MM.1S (cell line): ENCODE measurements at regions not wholly inside any gene's neighbourhood (a gene's known extent, or its start where the extent isn't known, plus 50 kb on each side); places are given as distances from the start of the nearest gene placed in this dataset.

ENCODE experiments used
- DNase-seq: peaks from one replicate; pipeline ENCODE4 v3.0.0-alpha.2; 2015
- H2AFZ ChIP-seq: fragments of 300-600 bp; sonication (generic); 2 replicates; pipeline ENCODE4 v1.6.0; 2016; ENCODE audit warnings: antibody characterized with exemption, low read length
- H3F3A ChIP-seq: fragments of 300-600 bp; sonication (generic); 2 replicates; pipeline ENCODE4 v1.6.1; 2016; ENCODE audit warnings: mild to moderate bottlenecking, antibody characterized with exemption, low read length, moderate library complexity, mixed read lengths; ENCODE audit not compliant: insufficient read depth
- H3K27ac ChIP-seq: fragments of 300-600 bp; sonication (generic); 2 replicates; pipeline ENCODE4 v1.5.1; 2016; ENCODE audit warnings: mild to moderate bottlenecking, low read length
- H3K27me3 ChIP-seq: fragments of 300-600 bp; sonication (generic); replicated peaks from 2 replicates; pipeline ENCODE4 v1.6.0; 2016; ENCODE audit warnings: low read length; ENCODE audit not compliant: insufficient read depth
- H3K36me3 ChIP-seq: fragments of 300-600 bp; sonication (generic); replicated peaks from 2 replicates; pipeline ENCODE4 v1.6.1; 2016; ENCODE audit warnings: mild to moderate bottlenecking, low read length, mixed read lengths; ENCODE audit not compliant: insufficient read depth
- H3K4me1 ChIP-seq: fragments of 300-600 bp; sonication (generic); 2 replicates; pipeline ENCODE4 v1.6.1; 2016; ENCODE audit warnings: low read length, mixed read lengths
- H3K4me2 ChIP-seq: fragments of 300-600 bp; sonication (generic); 2 replicates; pipeline ENCODE4 v1.6.0; 2016; ENCODE audit warnings: low read depth, low read length
- H3K4me3 ChIP-seq: fragments of 300-600 bp; sonication (generic); 2 replicates; pipeline ENCODE4 v1.5.1; 2016; ENCODE audit warnings: low read length, mixed read lengths
- H3K79me2 ChIP-seq: fragments of 300-600 bp; sonication (generic); 2 replicates; pipeline ENCODE4 v1.6.1; 2016; ENCODE audit warnings: mixed run types, low read length, mixed read lengths
- H3K9ac ChIP-seq: fragments of 300-600 bp; sonication (generic); 2 replicates; pipeline ENCODE4 v1.6.1; 2016; ENCODE audit warnings: low read length, mixed read lengths
- H3K9me2 ChIP-seq: fragments of 300-600 bp; sonication (generic); replicated peaks from 2 replicates; pipeline ENCODE4 v1.6.1; 2016; ENCODE audit warnings: mild to moderate bottlenecking, low read length, mixed read lengths; ENCODE audit not compliant: insufficient read depth
- H3K9me3 ChIP-seq: fragments of 300-600 bp; sonication (generic); replicated peaks from 2 replicates; pipeline ENCODE4 v1.6.1; 2016; ENCODE audit warnings: mild to moderate bottlenecking, low read length, mixed read lengths; ENCODE audit not compliant: insufficient read depth
- H4K20me1 ChIP-seq: fragments of 300-600 bp; sonication (generic); 2 replicates; pipeline ENCODE4 v1.6.1; 2016; ENCODE audit warnings: mild to moderate bottlenecking, low read length, moderate library complexity, mixed read lengths; ENCODE audit not compliant: insufficient read depth
- EZH2 ChIP-seq: fragments of 300-600 bp; sonication (generic); optimal IDR thresholded peaks from 2 replicates; pipeline ENCODE3; 2017; ENCODE audit warnings: low read depth, mild to moderate bottlenecking, antibody characterized with exemption, low read length, mixed read lengths
- EZH2phosphoT487 ChIP-seq: fragments of 300-600 bp; sonication (generic); IDR thresholded peaks from 2 replicates; pipeline ENCODE4 v1.6.1; 2018; ENCODE audit warnings: antibody characterized with exemption, low read length
- TF ChIP-seq, protein P1 (sequence below): fragments of 300-600 bp; sonication (generic); IDR thresholded peaks from 2 replicates; pipeline ENCODE4 v1.5.1; 2016; ENCODE audit warnings: antibody characterized with exemption, low read length, mixed read lengths

DNA sequence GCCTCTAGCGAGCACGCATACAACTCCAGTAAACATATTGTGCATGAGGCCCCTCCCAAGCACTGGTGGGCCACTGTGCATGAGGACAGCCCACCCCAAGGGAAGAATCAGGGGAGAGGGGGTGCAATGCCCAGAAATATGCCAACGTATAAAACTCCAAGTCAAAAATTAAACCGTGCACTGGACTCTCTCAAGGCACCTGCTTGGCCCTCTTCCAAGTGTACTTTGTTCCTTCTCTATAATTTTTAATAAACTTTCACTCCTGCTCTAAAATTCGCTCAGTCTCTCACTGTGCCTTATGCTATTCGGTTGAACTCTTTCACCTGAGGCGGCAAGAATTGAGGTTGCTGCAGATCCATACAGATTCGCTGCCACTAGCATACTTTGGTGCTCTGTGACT lies 465.3 kb upstream of the TENM4 start:
- no peak for DNase-seq
- H3K79me2 ChIP-seq, result no peaks in the 10 kb centered on the region
- H3K4me3 ChIP-seq, result no peak overlapping the region
- no peaks in the 10 kb centered on the region for H3K9me3 ChIP-seq
- no peak for TF ChIP-seq EZH2
- TF ChIP-seq, protein P1, sequence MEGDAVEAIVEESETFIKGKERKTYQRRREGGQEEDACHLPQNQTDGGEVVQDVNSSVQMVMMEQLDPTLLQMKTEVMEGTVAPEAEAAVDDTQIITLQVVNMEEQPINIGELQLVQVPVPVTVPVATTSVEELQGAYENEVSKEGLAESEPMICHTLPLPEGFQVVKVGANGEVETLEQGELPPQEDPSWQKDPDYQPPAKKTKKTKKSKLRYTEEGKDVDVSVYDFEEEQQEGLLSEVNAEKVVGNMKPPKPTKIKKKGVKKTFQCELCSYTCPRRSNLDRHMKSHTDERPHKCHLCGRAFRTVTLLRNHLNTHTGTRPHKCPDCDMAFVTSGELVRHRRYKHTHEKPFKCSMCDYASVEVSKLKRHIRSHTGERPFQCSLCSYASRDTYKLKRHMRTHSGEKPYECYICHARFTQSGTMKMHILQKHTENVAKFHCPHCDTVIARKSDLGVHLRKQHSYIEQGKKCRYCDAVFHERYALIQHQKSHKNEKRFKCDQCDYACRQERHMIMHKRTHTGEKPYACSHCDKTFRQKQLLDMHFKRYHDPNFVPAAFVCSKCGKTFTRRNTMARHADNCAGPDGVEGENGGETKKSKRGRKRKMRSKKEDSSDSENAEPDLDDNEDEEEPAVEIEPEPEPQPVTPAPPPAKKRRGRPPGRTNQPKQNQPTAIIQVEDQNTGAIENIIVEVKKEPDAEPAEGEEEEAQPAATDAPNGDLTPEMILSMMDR, result no peak
- H3K36me3 ChIP-seq, result no peaks in the 10 kb centered on the region
- no peak overlapping the region for H2AFZ ChIP-seq
- H3F3A ChIP-seq, result no peaks in the 10 kb centered on the region
- no peaks in the 10 kb centered on the region for H3K4me1 ChIP-seq
- H3K4me2 ChIP-seq, result no peak overlapping the region
- H4K20me1 ChIP-seq, result no peaks in the 10 kb centered on the region
- H3K27ac ChIP-seq, result no peak overlapping the region
- no peak overlapping the region for H3K9ac ChIP-seq
- no peaks in the 10 kb centered on the region for H3K9me2 ChIP-seq
- no peaks in the 10 kb centered on the region for H3K27me3 ChIP-seq

DNA sequence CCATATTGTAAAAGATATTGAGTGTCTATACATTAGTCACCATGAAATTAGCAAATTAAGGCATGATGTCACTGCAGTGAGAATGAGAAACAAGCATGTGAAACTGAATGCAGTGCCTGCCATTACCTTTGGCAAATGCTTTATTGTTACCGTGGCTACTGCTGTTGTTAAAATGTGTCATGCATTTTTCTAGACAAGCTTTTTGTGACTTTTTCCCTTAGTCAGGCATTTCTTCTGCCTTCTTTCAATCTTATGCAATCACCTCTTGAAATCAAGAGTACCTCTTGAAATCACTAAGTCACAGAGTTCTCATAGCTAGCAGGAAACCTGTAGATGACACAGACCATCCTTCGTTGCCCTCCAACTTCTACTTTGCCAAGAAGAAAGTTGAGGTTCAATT lies 461.7 kb upstream of the TENM4 start:
- H3K4me2 ChIP-seq, result no peak overlapping the region
- no peaks in the 10 kb centered on the region for H3K36me3 ChIP-seq
- no peak overlapping the region for H2AFZ ChIP-seq
- H3K9ac ChIP-seq, result no peak overlapping the region
- H3K27ac ChIP-seq, result no peak overlapping the region
- DNase-seq, result no peak
- no peaks in the 10 kb centered on the region for H3F3A ChIP-seq
- TF ChIP-seq, protein P1, result no peak
- TF ChIP-seq EZH2 (no peak), EZH2phosphoT487 (no peak)
- no peaks in the 10 kb centered on the region for H3K4me1 ChIP-seq
- H3K79me2 ChIP-seq, result no peaks in the 10 kb centered on the region
- H3K4me3 ChIP-seq, result no peak overlapping the region
- no peaks in the 10 kb centered on the region for H3K9me3 ChIP-seq
- H3K9me2 ChIP-seq, result no peaks in the 10 kb centered on the region
- no peaks in the 10 kb centered on the region for H3K27me3 ChIP-seq
- no peaks in the 10 kb centered on the region for H4K20me1 ChIP-seq

GRCh38 chr11:79897896-79898295 lies 457.1 kb upstream of the TENM4 start:
- H3F3A ChIP-seq, result no peaks in the 10 kb centered on the region
- H3K4me2 ChIP-seq, result no peak overlapping the region
- no peak overlapping the region for H3K4me3 ChIP-seq
- H3K27me3 ChIP-seq, result no peaks in the 10 kb centered on the region
- H3K36me3 ChIP-seq, result no peaks in the 10 kb centered on the region
- H4K20me1 ChIP-seq, result no peaks in the 10 kb centered on the region
- no peak overlapping the region for H2AFZ ChIP-seq
- DNase-seq, result no peak
- H3K9me3 ChIP-seq, result no peaks in the 10 kb centered on the region
- TF ChIP-seq EZH2, result no peak
- TF ChIP-seq, protein P1, result no peak
- TF ChIP-seq EZH2phosphoT487, result no peak
- H3K79me2 ChIP-seq, result no peaks in the 10 kb centered on the region
- no peaks in the 10 kb centered on the region for H3K4me1 ChIP-seq
- no peaks in the 10 kb centered on the region for H3K9me2 ChIP-seq
- H3K27ac ChIP-seq, result no peak overlapping the region
- no peak overlapping the region for H3K9ac ChIP-seq
